GM19372 (cell line): ENCODE measurements at regions not wholly inside any gene's neighbourhood (a gene's known extent, or its start where the extent isn't known, plus 50 kb on each side); places are given as distances from the start of the nearest gene placed in this dataset.
"Not testable (repeated sequence)": the region's sequence is repeated elsewhere in the genome, so short reads cannot be mapped to it uniquely, and the experiment has no call there.

Experiments used
- ATAC-seq: cut with Tn5 transposase; IDR thresholded peaks from one replicate; pipeline ENCODE4 v1.9.1; 2021; ENCODE audit warnings: mild to moderate bottlenecking, low read depth, moderate library complexity; ENCODE audit not compliant: unreplicated experiment

DNA sequence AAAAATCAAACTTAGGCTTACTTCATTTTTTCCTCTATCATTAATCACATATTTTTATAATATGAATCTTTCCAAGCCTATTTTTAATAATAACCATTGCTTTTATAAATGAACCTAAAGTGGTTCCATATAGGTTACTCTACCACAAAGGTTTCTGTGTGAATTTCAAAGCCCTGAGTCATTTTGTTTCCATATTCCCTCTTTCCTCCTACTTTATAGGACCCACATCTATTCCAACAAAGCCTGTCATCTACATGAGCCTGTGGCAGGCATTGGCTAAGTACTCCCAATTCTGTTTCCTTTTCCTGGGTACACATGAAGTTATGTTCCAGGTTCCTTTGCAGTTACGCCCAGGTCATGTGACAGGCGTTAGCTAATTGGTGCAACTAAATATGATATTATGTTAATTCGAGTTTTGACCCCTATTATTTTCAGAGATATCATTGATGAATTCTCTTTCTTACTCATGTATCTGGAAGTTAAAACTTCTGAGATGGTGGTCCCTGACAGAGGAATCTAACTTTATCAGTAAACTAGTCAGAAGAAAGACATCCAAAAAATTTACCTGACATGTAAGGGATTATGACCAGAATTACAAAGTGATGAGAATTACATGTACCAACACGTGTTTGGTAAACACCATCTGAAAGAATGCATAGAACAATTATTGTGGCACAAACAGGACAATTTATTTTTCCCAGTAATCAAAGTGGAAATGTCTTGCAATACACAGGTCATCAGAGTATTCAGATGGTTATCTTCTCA is 1264.0 kb upstream of the CNTN5 start:
- no peak for ATAC-seq

DNA sequence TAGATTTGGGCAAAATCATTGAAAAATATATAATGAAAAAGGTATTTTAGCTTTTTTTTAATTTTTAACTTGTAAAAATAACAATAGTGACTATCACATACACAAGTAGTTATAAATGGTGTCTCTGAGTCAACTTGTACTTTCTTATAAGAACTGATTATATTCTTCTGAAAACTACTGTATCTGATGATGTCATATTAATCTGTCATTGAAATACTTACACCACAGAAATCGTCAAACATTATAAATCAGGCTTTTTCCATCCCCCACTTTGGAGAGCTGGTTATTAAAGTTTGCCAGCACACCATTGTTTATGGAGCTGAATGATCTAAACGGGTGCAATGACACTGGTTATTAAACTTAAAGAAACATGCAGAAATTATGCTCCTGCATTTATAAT is 1259.6 kb upstream of the CNTN5 start:
- no peak for ATAC-seq

DNA sequence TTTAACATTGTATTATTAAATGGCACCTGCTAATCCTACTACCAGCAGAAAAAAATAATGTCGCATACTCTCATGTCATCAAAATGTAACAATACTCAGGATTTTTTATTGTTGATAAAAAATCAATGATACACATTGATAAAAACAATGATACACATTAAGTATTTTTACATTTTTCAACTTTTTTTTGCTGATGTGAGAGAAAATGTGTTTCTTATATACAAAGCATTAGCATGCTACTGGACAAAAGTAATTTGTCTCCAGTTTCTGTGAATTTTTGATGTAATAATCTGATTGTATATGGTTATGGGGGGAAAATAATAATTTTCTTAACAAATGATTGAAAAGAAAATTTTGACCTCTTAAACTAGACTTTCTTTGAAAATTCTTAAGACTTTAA is 1256.6 kb upstream of the CNTN5 start:
- no peak for ATAC-seq

DNA sequence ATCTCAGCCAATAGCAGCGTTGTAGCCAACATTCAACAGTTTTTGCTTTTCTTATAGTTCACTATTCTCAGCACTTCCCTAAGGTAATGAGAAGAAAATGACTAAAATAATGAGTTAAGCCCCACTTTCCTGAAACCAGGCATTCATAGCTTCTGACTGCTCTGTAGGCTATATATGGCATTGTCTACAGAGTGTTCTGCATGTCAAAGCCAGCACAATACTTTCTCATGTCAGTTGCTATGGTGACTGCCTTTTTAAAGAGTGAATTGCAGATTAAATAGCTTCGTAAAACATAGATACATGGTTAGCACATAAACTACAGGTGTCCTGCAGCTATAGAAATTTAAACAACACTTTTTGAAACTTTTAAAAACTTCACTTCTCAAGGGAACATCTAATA is 1256.1 kb upstream of the CNTN5 start:
- ATAC-seq: no peak

DNA sequence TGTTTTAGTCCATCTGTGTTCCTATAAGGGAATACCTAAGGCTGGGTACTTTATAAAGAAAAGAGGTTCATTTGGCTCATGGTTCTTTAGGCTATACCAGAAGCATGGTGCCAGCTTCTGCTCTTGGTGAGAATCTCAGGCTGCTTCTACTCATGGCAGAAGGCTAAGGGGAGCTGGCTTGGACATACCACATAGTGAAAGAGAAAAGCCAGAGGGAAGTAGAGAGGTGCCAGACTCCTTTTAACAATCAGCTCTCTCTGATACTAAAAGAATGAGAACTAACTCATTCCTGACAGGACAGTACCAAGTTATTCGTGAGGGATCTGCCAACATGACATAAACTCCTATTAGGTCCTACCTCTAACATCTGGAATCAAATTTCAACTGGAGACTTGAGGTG is 1250.2 kb upstream of the CNTN5 start:
- no peak for ATAC-seq

- no peak for ATAC-seq
Observed at GRCh38 chr11:97772705-97773104, 1248.0 kb upstream of the CNTN5 start.

- not testable (repeated sequence) for ATAC-seq
Observed at GRCh38 chr11:97784388-97784787, 1236.4 kb upstream of the CNTN5 start.

DNA sequence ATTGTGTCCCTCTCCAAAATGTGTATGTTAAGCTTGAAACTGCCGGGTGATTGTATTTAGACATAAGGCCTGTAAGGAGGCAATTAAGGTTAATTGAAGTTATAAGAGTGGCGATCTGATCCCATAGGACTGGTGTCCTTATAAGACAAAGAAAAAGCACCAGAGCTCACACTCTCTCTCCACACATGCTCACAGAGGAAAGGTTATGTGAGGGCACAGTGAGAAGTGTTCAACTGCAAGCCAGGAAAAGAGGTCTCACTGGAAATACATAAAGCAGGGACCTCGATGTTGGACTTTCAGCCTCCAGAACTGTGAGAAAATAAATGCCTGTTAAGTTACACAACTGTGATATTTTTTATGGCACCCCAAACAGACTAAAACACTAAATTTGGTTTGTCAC is 1233.8 kb upstream of the CNTN5 start:
- no peak for ATAC-seq

DNA sequence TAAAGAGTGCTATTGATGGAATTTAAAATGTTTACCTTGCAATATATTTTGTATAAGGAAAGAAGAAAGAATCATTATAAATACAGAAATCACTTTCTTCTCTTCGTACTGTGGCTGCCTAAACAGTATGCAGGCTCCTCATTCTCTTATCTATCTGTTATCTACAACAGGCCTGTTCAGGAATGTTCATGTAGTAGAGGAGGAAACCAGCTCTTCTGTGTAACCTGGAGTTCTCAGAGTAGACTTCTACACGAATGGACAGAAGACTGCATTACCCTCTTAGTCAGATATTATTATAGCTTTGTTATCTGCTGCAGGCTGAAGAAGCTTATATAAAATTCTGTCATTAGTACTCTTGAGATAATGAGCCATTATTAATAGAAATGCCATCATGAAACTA is 1225.9 kb upstream of the CNTN5 start:
- no peak for ATAC-seq

GRCh38 chr11:97800891-97801290 is 1219.9 kb upstream of the CNTN5 start:
- no peak for ATAC-seq

DNA sequence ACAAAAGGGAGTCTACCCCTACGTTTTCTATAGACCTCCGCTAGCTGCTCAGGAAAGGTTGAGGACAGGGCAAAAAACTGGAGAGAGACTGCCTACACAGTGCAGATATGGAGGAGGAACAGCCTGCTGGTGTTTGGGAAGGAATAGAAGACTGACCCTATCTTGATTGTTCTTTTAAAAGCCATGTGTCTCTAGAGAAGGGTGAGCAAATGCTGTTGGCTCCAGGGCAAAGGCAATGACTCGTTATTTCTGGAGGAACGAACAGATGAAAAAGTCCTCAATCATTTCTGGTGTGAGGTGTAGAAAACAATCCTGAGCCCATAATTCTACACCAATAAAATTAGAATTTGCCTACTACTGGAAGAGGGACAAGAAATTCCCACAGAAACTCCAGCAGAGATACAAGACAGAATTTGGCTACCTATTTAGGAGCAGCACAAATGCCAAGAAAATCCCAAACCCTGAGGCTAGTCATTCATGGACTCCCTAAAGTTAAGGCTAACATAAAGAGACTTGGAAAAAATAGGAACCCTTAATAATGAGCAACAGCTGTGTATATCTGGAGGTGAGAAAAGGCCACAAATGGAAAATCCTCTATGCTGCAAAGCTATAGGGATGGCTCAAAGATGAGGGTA is 1206.3 kb upstream of the CNTN5 start:
- no peak for ATAC-seq

DNA sequence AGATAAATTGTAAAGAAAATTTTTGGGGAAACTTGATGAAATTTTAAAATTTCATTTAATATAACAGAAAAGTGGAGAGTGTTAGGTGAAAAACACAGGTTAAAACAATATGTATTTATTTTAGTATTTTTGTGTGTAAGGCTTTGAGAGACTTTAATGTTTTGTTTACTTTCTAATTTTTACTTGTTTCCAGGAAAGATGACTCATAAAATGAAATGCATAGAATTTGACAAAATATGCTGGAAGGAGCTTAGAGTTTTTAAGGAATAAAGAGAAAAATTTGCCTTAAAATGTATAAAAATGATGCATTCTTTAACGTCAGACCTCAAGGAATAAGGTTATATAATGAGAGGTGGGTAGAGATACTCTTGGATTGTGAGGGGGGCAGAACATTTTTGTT is 1205.1 kb upstream of the CNTN5 start:
- ATAC-seq: no peak

DNA sequence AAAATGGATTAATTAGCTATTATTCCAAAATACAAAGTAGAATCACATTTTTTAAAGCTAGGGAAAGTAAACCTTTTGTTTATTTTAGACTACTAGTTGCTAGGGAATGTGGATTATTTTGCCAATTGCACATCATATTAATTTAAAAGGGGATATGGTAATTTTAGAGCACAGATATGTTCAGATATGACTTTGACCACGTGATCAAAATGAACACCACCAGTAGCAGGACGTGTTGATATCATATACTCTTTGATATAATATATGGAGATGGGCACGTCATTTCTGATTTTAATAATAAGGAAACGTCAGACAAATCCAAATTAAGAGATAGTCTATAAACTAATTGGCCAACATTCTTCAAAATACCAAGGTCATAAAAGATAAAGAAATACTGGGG is 1188.3 kb upstream of the CNTN5 start:
- no peak for ATAC-seq

DNA sequence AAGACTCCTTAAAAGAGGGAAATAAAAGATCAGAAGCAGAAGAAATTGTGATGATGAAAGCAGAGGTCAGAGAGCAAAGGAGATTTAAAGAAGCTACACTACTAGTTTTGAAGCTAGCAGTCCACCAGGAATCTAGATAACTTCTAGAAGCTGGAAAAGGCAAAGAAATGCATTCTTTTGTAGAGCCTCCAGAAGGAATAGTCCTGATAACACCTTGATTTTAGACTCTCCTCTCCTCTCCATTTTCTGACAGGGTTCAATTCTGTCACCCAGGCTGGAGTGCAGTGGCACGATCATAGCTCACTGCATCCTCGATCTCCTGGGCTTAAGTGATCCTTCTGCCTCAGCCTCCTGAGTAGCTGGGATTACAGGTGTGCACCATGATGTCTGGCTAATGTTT is 1187.3 kb upstream of the CNTN5 start:
- no peak for ATAC-seq

GRCh38 chr11:97844016-97844415 is 1176.7 kb upstream of the CNTN5 start:
- no peak for ATAC-seq

DNA sequence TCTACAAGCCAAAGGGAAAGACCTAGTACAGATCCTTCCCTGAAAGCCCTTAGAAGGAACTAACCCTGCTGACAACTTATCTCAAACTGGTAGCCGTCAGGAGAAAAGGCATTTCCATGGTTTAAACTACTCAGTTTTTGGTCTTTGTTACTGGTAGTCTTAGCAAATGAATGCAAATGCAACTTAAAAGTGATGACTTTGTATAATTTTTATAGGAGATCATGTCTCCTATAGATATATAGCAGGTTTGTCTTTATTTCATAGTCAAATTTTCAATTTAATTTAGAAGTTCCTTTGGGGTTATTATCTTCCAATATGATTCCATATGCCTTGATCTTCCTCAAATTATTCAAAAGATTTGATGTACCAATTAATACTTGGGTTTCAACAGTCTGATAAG is 1173.0 kb upstream of the CNTN5 start:
- ATAC-seq: no peak

GRCh38 chr11:97850701-97851100 is 1170.0 kb upstream of the CNTN5 start:
- ATAC-seq: no peak

DNA sequence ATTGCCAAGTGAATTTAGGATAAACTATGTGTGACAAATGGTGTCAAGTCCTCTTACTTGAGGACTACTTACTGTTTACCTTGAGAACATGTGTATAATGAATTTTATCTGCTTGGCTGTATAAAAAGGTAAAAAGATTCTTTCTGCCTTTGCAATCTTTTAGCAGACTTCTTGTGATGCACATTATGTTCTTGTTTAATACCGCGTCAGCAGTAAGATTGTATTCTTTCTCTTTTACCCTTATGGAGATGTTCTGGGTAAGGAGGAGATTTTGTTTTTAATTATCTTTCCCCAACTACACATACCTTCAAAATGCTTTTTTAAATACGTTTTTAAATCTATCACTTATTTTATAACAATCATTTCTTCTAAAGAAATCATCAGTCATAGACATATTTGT is 1166.4 kb upstream of the CNTN5 start:
- no peak for ATAC-seq

DNA sequence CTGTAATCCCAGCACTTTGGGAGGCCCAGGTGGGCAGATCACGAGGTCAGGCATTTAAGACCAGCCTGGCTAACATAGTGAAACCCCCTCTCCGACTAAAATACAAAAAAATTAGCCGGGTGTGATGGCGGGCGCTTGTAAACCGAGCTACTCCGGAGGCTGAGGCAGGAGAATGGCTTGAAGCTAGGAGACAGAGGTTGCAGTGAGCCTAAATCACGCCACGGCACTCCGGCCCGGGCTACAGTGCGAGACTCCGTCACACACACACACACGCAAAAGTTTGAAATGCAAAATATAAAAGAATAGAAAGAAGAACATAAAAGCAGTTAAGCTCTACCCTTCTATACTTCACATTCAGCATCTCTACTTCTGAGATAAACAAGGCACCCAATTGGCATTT is 1165.9 kb upstream of the CNTN5 start:
- no peak for ATAC-seq

GRCh38 chr11:97856666-97857065 is 1164.1 kb upstream of the CNTN5 start:
- ATAC-seq: no peak

- ATAC-seq: no peak
Observed at GRCh38 chr11:97860237-97860636, 1160.5 kb upstream of the CNTN5 start.

GRCh38 chr11:97862021-97862420 is 1158.7 kb upstream of the CNTN5 start:
- no peak for ATAC-seq
